VCaP (cell line): ENCODE measurements at regions not wholly inside any gene's neighbourhood (a gene's known extent, or its start where the extent isn't known, plus 50 kb on each side); places are given as distances from the start of the nearest gene placed in this dataset.
A peak's percentile ranks its signal among the peaks of the same experiment; 100 is the strongest.
"Not testable (repeated sequence)": the region's sequence is repeated elsewhere in the genome, so short reads cannot be mapped to it uniquely, and the experiment has no call there.

Source experiments
- H3K27ac ChIP-seq: fragments of 450-650 bp; 2 replicates; pipeline ENCODE4 v1.5.1; 2017
- TF ChIP-seq, protein P1 (sequence below): fragments of 450-650 bp; conservative IDR thresholded peaks from 2 replicates; pipeline ENCODE4 v1.5.1; 2017; ENCODE audit warnings: mild to moderate bottlenecking, moderate library complexity

DNA sequence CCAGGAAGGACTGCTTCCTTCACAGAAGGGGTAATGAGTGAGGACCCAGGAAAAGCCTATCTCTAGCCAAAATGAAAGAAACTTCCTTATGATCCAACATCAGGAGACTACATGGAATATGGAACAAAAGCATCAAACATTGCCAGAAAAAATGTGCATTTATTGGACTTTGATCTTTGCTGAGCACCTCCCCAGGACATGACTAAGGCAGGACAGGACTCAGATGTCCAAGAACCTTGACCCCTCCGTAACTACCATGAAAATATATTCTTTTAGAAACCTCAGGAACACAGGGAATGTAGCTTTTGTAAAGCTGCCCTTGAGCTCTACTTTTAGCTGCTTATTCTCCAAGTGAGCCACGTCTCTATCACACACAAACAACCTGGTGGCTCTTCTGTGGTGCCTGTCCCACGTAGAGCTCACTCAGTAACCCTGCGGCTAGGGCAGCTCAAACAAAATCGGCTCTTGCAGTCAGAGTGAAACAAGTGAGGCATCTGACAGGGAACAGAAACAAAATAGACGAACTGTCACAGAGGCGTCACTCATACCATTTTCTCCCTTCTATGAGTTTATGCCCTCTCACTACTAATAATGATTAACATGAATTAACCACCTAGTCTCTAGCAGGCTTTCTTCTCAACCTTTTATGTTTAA is 471.5 kb upstream of the API5 start:
- H3K27ac ChIP-seq = no peak overlapping the region
- TF ChIP-seq, protein P1, sequence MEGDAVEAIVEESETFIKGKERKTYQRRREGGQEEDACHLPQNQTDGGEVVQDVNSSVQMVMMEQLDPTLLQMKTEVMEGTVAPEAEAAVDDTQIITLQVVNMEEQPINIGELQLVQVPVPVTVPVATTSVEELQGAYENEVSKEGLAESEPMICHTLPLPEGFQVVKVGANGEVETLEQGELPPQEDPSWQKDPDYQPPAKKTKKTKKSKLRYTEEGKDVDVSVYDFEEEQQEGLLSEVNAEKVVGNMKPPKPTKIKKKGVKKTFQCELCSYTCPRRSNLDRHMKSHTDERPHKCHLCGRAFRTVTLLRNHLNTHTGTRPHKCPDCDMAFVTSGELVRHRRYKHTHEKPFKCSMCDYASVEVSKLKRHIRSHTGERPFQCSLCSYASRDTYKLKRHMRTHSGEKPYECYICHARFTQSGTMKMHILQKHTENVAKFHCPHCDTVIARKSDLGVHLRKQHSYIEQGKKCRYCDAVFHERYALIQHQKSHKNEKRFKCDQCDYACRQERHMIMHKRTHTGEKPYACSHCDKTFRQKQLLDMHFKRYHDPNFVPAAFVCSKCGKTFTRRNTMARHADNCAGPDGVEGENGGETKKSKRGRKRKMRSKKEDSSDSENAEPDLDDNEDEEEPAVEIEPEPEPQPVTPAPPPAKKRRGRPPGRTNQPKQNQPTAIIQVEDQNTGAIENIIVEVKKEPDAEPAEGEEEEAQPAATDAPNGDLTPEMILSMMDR = no peak

GRCh38 chr11:42840860-42841259 is 470.9 kb upstream of the API5 start:
- TF ChIP-seq, protein P1 = no peak

GRCh38 chr11:42841556-42841955 is 470.2 kb upstream of the API5 start:
- TF ChIP-seq, protein P1 = no peak
- peak overlapping the region; percentile 48 for H3K27ac ChIP-seq

More at GRCh38 chr11:42840860-42841259, 470.9 kb upstream of the API5 start:
- peak overlapping the region; percentile 48 for H3K27ac ChIP-seq

GRCh38 chr11:42849362-42849761 is 462.4 kb upstream of the API5 start:
- no peak overlapping the region for H3K27ac ChIP-seq
- TF ChIP-seq, protein P1 = no peak

DNA sequence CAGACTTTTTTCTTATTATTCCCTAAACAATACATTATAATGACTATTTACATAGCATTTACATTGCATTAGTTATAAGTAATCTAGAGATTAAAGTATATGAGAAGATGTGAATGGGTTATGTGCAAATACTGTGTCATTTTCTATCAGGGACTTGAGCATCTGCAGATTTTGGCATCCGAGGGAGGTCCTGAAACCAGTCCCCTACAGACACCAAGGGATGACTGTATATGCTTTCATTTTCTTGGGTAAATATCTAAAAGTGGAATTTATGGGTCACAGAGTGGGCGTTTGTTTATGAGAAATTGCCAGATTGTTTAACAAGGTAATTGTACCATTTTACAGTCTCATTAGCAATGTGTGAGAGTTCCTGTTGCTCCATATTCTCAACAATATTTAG is 454.5 kb upstream of the API5 start:
- TF ChIP-seq, protein P1 = no peak
- H3K27ac ChIP-seq = no peak overlapping the region

DNA sequence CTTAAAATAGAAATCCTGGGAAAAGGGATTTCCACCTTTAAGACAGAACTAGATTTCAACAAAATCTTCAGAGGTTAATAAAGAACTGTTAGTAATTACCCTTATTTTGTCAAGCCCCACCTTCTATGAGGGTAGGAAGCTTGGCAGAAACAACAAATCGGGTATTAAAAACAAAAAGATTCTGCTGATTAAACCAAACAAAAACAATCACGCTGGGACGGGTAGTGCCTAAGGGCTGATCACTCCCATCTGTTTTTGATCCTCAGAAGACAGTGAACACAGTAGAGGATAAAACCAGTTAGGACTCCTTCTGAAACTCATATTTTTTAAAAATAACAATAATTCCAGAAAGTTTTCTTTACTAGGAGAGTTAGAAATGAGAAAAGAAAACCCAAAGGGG is 441.3 kb upstream of the API5 start:
- H3K27ac ChIP-seq = no peak overlapping the region
- TF ChIP-seq, protein P1 = no peak

DNA sequence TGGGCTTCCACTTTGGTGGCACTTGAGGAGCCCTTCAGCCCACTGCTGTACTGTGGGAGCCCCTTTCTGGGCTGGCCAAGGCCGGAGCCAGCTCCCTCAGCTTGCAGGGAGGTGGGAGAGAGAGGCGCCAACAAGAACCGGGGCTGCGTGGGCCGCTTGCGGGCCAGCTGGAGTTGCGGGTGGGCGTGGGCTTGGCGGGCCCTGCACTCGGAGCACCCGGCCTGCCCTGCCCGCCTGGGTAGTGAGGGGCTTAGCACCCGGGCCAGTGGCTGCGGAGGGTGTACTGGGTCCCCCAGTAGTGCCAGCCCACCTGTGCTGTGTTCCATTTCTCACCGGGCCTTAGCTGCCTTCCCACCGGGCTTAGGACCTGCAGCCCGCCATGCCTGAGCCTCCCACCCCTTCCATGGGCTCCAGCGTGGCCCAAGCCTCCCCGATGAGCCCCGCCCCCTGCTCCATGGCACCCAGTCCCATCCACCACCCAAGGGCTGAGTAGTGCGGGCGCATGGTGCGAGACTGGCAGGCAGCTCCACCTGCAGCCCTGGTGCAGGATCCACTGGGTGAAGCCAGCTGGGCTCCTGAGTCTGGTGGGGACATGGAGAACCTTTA is 437.9 kb upstream of the API5 start:
- not testable (repeated sequence) for H3K27ac ChIP-seq

- not testable (repeated sequence) for H3K27ac ChIP-seq
Measured at GRCh38 chr11:42881335-42881734, 430.5 kb upstream of the API5 start.
